IMR-90 (cell line): ENCODE measurements at regions not wholly inside any gene's neighbourhood (a gene's known extent, or its start where the extent isn't known, plus 50 kb on each side); places are given as distances from the start of the nearest gene placed in this dataset.

Source experiments
- ATAC-seq: fragments of 200-7000 bp; cut with Tn5 transposase; 2 replicates; pipeline ENCODE4 v1.9.1; 2020; ENCODE audit warnings: low read depth, mild to moderate bottlenecking, moderate library complexity
- BruUV-seq: library from RNA; stranded (reverse); fragments of 400-500 nt; replicated peaks from 2 replicates; lab custom pipeline; 2021; lab: Mats Ljungman, UMichigan
- CTCF ChIA-PET: fragments of 300-600 bp; formaldehyde crosslinking; extraction: SDS; loops from one replicate; lab custom pipeline; 2021; ENCODE audit warnings: antibody characterized with exemption; lab: Yijun Ruan, JAX
- POLR2A ChIA-PET: fragments of 300-600 bp; sonication (Branson Sonifier 250); formaldehyde crosslinking; loops from one replicate; lab custom pipeline; 2022; ENCODE audit warnings: antibody characterized with exemption; ENCODE audit not compliant: unreplicated experiment; lab: Charles Lee
- DNase-seq: peaks from one replicate; pipeline ENCODE4 v3.0.0; 2013
- H2AFZ ChIP-seq: replicated peaks from 2 replicates; pipeline ENCODE3; 2013; ENCODE audit warnings: low read length, mild to moderate bottlenecking; ENCODE audit not compliant: poor library complexity
- H2AK5ac ChIP-seq: 2 replicates; pipeline ENCODE4 v1.6.1; 2013; ENCODE audit warnings: low read depth, low read length, inconsistent platforms
- H2AK9ac ChIP-seq: replicated peaks from 2 replicates; pipeline ENCODE3; 2013; ENCODE audit warnings: mild to moderate bottlenecking, low read depth, low read length, moderate library complexity; ENCODE audit not compliant: poor library complexity
- H2BK120ac ChIP-seq: 2 replicates; pipeline ENCODE4 v1.6.1; 2013; ENCODE audit warnings: low read depth, low read length, inconsistent platforms
- H2BK15ac ChIP-seq: 3 replicates; pipeline ENCODE4 v1.6.1; 2013; ENCODE audit warnings: low read depth, low read length, inconsistent platforms
- H2BK20ac ChIP-seq: 2 replicates; pipeline ENCODE4 v1.6.1; 2013; ENCODE audit warnings: low read depth, mild to moderate bottlenecking, inconsistent platforms, low read length, moderate library complexity
- H2BK5ac ChIP-seq: 2 replicates; pipeline ENCODE4 v1.6.1; 2013; ENCODE audit warnings: mild to moderate bottlenecking, low read depth, low read length, inconsistent platforms; ENCODE audit not compliant: poor library complexity, severe bottlenecking
- H3K14ac ChIP-seq: replicated peaks from 2 replicates; pipeline ENCODE4 v1.6.1; 2013; ENCODE audit warnings: low read depth, low read length, inconsistent platforms
- H3K18ac ChIP-seq: 2 replicates; pipeline ENCODE4 v1.6.1; 2013; ENCODE audit warnings: low read depth, low read length, control low read depth
- H3K23ac ChIP-seq: 2 replicates; pipeline ENCODE4 v1.6.1; 2013; ENCODE audit warnings: low read depth, low read length, inconsistent platforms
- H3K27ac ChIP-seq: 2 replicates; pipeline ENCODE4 v1.5.1; 2013; ENCODE audit warnings: mild to moderate bottlenecking, control low read depth, low read length; ENCODE audit not compliant: insufficient read depth
- H3K27me3 ChIP-seq: 2 replicates; pipeline ENCODE4 v1.6.1; 2013; ENCODE audit warnings: low read length; ENCODE audit not compliant: control insufficient read depth, insufficient read depth
- H3K36me3 ChIP-seq: 2 replicates; pipeline ENCODE4 v1.6.1; 2013; ENCODE audit warnings: low read length, mixed read lengths; ENCODE audit not compliant: control insufficient read depth, insufficient read depth
- H3K4ac ChIP-seq: 2 replicates; pipeline ENCODE4 v1.6.1; 2013; ENCODE audit warnings: low read depth, low read length, inconsistent platforms
- H3K4me1 ChIP-seq: 2 replicates; pipeline ENCODE4 v1.6.1; 2013; ENCODE audit warnings: low read length, mixed read lengths; ENCODE audit not compliant: control insufficient read depth, insufficient read depth
- H3K4me2 ChIP-seq: 2 replicates; pipeline ENCODE4 v1.6.1; 2013; ENCODE audit warnings: low read depth, mild to moderate bottlenecking, control low read depth, low read length, moderate library complexity
- H3K4me3 ChIP-seq: 2 replicates; pipeline ENCODE4 v1.5.1; 2013; ENCODE audit warnings: low read depth, mild to moderate bottlenecking, control low read depth, low read length, moderate library complexity; ENCODE audit not compliant: insufficient read depth
- H3K56ac ChIP-seq: 2 replicates; pipeline ENCODE4 v1.6.1; 2013; ENCODE audit warnings: low read length, inconsistent platforms; ENCODE audit not compliant: insufficient read depth; ENCODE audit errors: extremely low read depth
- H3K79me1 ChIP-seq, 2 experiments: 2 replicates each; pipeline ENCODE4 v1.6.1; 2013; ENCODE audit warnings: low read length in 2 of 2, inconsistent platforms in 1 of 2, low read depth in 1 of 2
- H3K9ac ChIP-seq: 2 replicates; pipeline ENCODE4 v1.6.1; 2013; ENCODE audit warnings: low read depth, low read length, control low read depth
- H3K9me1 ChIP-seq: 2 replicates; pipeline ENCODE4 v1.6.1; 2013; ENCODE audit warnings: low read length, inconsistent platforms; ENCODE audit not compliant: insufficient read depth
- H3K9me3 ChIP-seq: 2 replicates; pipeline ENCODE4 v1.6.1; 2013; ENCODE audit warnings: low read length; ENCODE audit not compliant: control insufficient read depth, insufficient read depth
- H4K20me1 ChIP-seq: 2 replicates; pipeline ENCODE4 v1.6.1; 2013; ENCODE audit warnings: low read length, inconsistent platforms; ENCODE audit not compliant: insufficient read depth
- H4K5ac ChIP-seq: 2 replicates; pipeline ENCODE4 v1.6.1; 2013; ENCODE audit warnings: mild to moderate bottlenecking, low read depth, low read length, control low read depth
- H4K8ac ChIP-seq, 2 experiments: 2 replicates each; pipeline ENCODE4 v1.6.1; 2013; ENCODE audit warnings: low read depth in 2 of 2, low read length in 2 of 2, control low read depth in 1 of 2, inconsistent platforms in 1 of 2
- H4K91ac ChIP-seq: 2 replicates; pipeline ENCODE4 v1.6.1; 2013; ENCODE audit warnings: low read depth, low read length, inconsistent platforms; ENCODE audit not compliant: insufficient read depth
- CEBPB ChIP-seq: IDR thresholded peaks from 2 replicates; pipeline ENCODE4 v1.6.1; 2012; ENCODE audit warnings: low read depth, low read length, improper control_type of control experiment
- CTCF ChIP-seq: conservative IDR thresholded peaks from 2 replicates; pipeline ENCODE4 v1.5.1; 2012; ENCODE audit warnings: mild to moderate bottlenecking, low read depth, low read length, improper control_type of control experiment
- MAZ ChIP-seq: IDR thresholded peaks from 2 replicates; pipeline ENCODE4 v1.6.1; 2012; ENCODE audit warnings: low read depth, mild to moderate bottlenecking, low read length, improper control_type of control experiment, moderate library complexity, borderline replicate concordance
- NFE2L2 ChIP-seq: fragments of 150-350 bp; IDR thresholded peaks from 2 replicates; pipeline ENCODE4 v1.6.1; 2016; ENCODE audit warnings: low read depth, mild to moderate bottlenecking, low read length
- POLR2A ChIP-seq: IDR thresholded peaks from 2 replicates; pipeline ENCODE4 v1.6.1; 2012; ENCODE audit warnings: mild to moderate bottlenecking, low read depth, low read length
- RCOR1 ChIP-seq: IDR thresholded peaks from 2 replicates; pipeline ENCODE4 v1.6.1; 2012; ENCODE audit warnings: mild to moderate bottlenecking, low read length, improper control_type of control experiment; ENCODE audit not compliant: insufficient replicate concordance
- RFX5 ChIP-seq: IDR thresholded peaks from 2 replicates; pipeline ENCODE4 v1.8.0; 2012; ENCODE audit warnings: low read depth, mild to moderate bottlenecking, low read length, moderate library complexity
- WGBS, 2 experiments: methylation state at CpG; one replicate each; pipeline versions ENCODE4 v1.1.5 to v1.1.7; 2013; ENCODE audit warnings: missing lambda C conversion rate in 2 of 2; ENCODE audit not compliant: insufficient read length in 1 of 2; ENCODE audit errors: extremely low coverage in 2 of 2; 5-methylcytosine and 5-hydroxymethylcytosine counted together
- dilution Hi-C: fragments of 300-500 bp; cut with HindIII; formaldehyde crosslinking; loops from one replicate; pipeline ENCODE4 v1.14.3; 2018; ENCODE audit warnings: low sequenced_read_pairs; ENCODE audit not compliant: unreplicated experiment
- in situ Hi-C: fragments of 300-500 bp; cut with MboI; formaldehyde crosslinking; loops from 3 replicates; pipeline ENCODE4 v1.14.3; 2019; ENCODE audit warnings: low sequenced_read_pairs, inconsistent platforms, mixed read lengths
- intact Hi-C: fragments of 100-400 bp; cut with micrococcal nuclease; formaldehyde crosslinking; loops from 2 replicates; pipeline ENCODE4 v1.10.0; 2022

- Histone ChIP-seq H2BK15ac (no peak overlapping the region), H2AK9ac (no peak overlapping the region), H3K4me3 (no peak overlapping the region), H4K91ac (no peak overlapping the region), H3K4me1 (no peaks in the 10 kb centered on the region), H2AK5ac (no peak overlapping the region), H3K4me2 (no peak overlapping the region), H4K20me1 (no peaks in the 10 kb centered on the region), H3K23ac (no peak overlapping the region), H3K14ac (no peak overlapping the region), H2BK5ac (no peak overlapping the region), H2BK20ac (no peak overlapping the region), H3K27me3 (no peaks in the 10 kb centered on the region), H3K79me1 (no peaks in the 10 kb centered on the region), H3K36me3 (no peaks in the 10 kb centered on the region), H2AFZ (no peak overlapping the region), H4K8ac (no peak overlapping the region), H3K56ac (no peak overlapping the region), H3K4ac (no peak overlapping the region), H3K9me1 (no peaks in the 10 kb centered on the region), H4K5ac (no peak overlapping the region), H3K9me3 (no peaks in the 10 kb centered on the region), H2BK120ac (no peak overlapping the region), H3K9ac (no peak overlapping the region), H3K27ac (no peak overlapping the region), H3K18ac (no peak overlapping the region)
- no peak for ATAC-seq
- ChIA-PET CTCF (interaction anchor here (1.2 kb wide), 1 partner anchor 9 kb away, joined by 3 read pairs; no protein-coding TSS in a partner anchor), POLR2A (no interaction called here)
- BruUV-seq = no TSS peak
- intact Hi-C loops = no loop called here
- no CpG with 5 or more reads among the region's 4 CpGs for WGBS, 2 experiments
- TF ChIP-seq RCOR1 (no peak), CTCF (no peak), MAZ (no peak), RFX5 (no peak), POLR2A (no peak), NFE2L2 (no peak), CEBPB (no peak)
- in situ Hi-C loops = no loop called here
- dilution Hi-C loops = no loop called here
- no peak for DNase-seq
Measured at GRCh38 chr1:202068596-202068995, 54.1 kb upstream of the GPR37L1 start.
